Sigmoid colon (tissue), 3 donors: ENCODE measurements at regions not wholly inside any gene's neighbourhood (a gene's known extent, or its start where the extent isn't known, plus 50 kb on each side); places are given as distances from the start of the nearest gene placed in this dataset.

Source experiments
- CTCF ChIP-seq, 4 experiments: fragments of 450-650 bp in 3 of 4; fragments of 200-600 bp in 1 of 4; IDR thresholded peaks; one replicate each; pipeline ENCODE4 v1.5.1; 2016 to 2019; ENCODE audit warnings: antibody characterized with exemption in 4 of 4, mild to moderate bottlenecking in 3 of 4, moderate library complexity in 2 of 4
- POLR2A ChIP-seq, 2 donors: fragments of 450-650 bp; IDR thresholded peaks; one replicate each; pipeline ENCODE4 v1.6.1; 2016; ENCODE audit warnings: antibody characterized with exemption in 2 of 2, mild to moderate bottlenecking in 2 of 2, moderate library complexity in 2 of 2

- TF ChIP-seq POLR2A (IDR thresholded peaks at IDR 0.05) (no peak), CTCF (IDR thresholded peaks at IDR 0.05) (no peak)
These were observed 1061.6 kb upstream of the FAM98A start for GRCh38 chr2:34660741-34661140.
